K562 (cell line): ENCODE measurements at regions not wholly inside any gene's neighbourhood (a gene's known extent, or its start where the extent isn't known, plus 50 kb on each side); places are given as distances from the start of the nearest gene placed in this dataset.

ENCODE experiments used
- ATAC-seq: fragments of 200-7000 bp; cut with Tn5 transposase; 3 replicates; pipeline ENCODE4 v1.9.1; 2020; ENCODE audit warnings: moderate library complexity
- BruUV-seq: library from RNA; stranded (reverse); fragments of 400-500 nt; replicated peaks from 2 replicates; lab custom pipeline; 2021; lab: Mats Ljungman, UMichigan
- CTCF ChIA-PET: fragments of 300-600 bp; formaldehyde crosslinking; extraction: SDS; loops from one replicate; lab custom pipeline; 2021; ENCODE audit warnings: low intra/inter-chr PET ratio; lab: Yijun Ruan, JAX
- POLR2A ChIA-PET: fragments of 300-600, 350-650 bp; sonication (Branson Sonifier 250); formaldehyde crosslinking; extraction: SDS; loops from one replicate; lab custom pipeline; 2021; ENCODE audit warnings: antibody characterized with exemption, inconsistent platforms; lab: Yijun Ruan, JAX
- DNase-seq, 4 experiments: peaks; one replicate each; pipeline versions ENCODE4 v3.0.0 to v3.0.0-alpha.2; 2011 to 2018; ENCODE audit warnings: low spot score in 3 of 4, mixed read lengths in 3 of 4; ENCODE audit errors: extremely low read depth in 1 of 4
- FAIRE-seq: peaks from 2 replicates; lab custom pipeline; 2011; peaks lifted over from hg19 to GRCh38; lab: Jason Lieb, UNC
- H2AFZ ChIP-seq: 2 replicates; pipeline ENCODE4 v1.6.0; 2011; ENCODE audit warnings: low read depth, low read length, control low read depth, inconsistent platforms
- H3K27ac ChIP-seq: fragments of 200-600 bp; 3 replicates; pipeline ENCODE4 v1.8.0; 2011; ENCODE audit warnings: low read depth, mild to moderate bottlenecking, control low read depth, inconsistent platforms, low read length, moderate library complexity, mixed read lengths; ENCODE audit errors: extremely low read depth
- H3K27me3 ChIP-seq, 2 experiments: fragments of 300-600 bp in 1 of 2; 2 replicates in 1 of 2; 3 replicates in 1 of 2; pipeline versions ENCODE4 v1.6.0 to v1.8.0; 2011; ENCODE audit warnings: inconsistent platforms in 2 of 2, low read length in 2 of 2, mild to moderate bottlenecking in 1 of 2, mixed read lengths in 1 of 2, moderate library complexity in 1 of 2; ENCODE audit not compliant: control insufficient read depth in 2 of 2, insufficient read depth in 2 of 2
- H3K36me3 ChIP-seq: fragments of 300-600 bp; 3 replicates; pipeline ENCODE4 v1.8.0; 2011; ENCODE audit warnings: mild to moderate bottlenecking, low read length, inconsistent platforms; ENCODE audit not compliant: control insufficient read depth, insufficient read depth
- H3K4me1 ChIP-seq, 2 experiments: fragments of 200-600 bp in 1 of 2; replicated peaks in 1 of 2; 2 replicates in 1 of 2; 3 replicates in 1 of 2; pipeline versions ENCODE4 v1.5.1 to v1.8.0; 2011; ENCODE audit warnings: inconsistent platforms in 2 of 2, low read length in 2 of 2, mild to moderate bottlenecking in 1 of 2, mixed read lengths in 1 of 2, moderate library complexity in 1 of 2; ENCODE audit not compliant: control insufficient read depth in 2 of 2, insufficient read depth in 2 of 2
- H3K4me2 ChIP-seq: 2 replicates; pipeline ENCODE4 v1.6.1; 2011; ENCODE audit warnings: low read length, control low read depth, inconsistent platforms, mixed read lengths; ENCODE audit not compliant: insufficient read depth
- H3K4me3 ChIP-seq: fragments of 200-600 bp; sonication (generic), shearing (Covaris generic); 2 replicates; pipeline ENCODE4 v1.5.1; 2016; ENCODE audit warnings: control low read depth, inconsistent platforms
- H3K79me2 ChIP-seq: fragments of 200-600 bp; 3 replicates; pipeline ENCODE4 v1.8.0; 2011; ENCODE audit warnings: low read length, inconsistent platforms; ENCODE audit not compliant: control insufficient read depth, insufficient read depth
- H3K9ac ChIP-seq, 2 experiments: 2 replicates each; pipeline versions ENCODE4 v1.6.0 to v1.6.1; 2011; ENCODE audit warnings: low read depth in 2 of 2, low read length in 2 of 2, control low read depth in 1 of 2, inconsistent platforms in 1 of 2, mild to moderate bottlenecking in 1 of 2, mixed read lengths in 1 of 2; ENCODE audit not compliant: insufficient read depth in 1 of 2
- H3K9me1 ChIP-seq: one replicate; pipeline ENCODE4 v1.6.0; 2011; ENCODE audit warnings: inconsistent platforms, mild to moderate bottlenecking, low read length, moderate library complexity; ENCODE audit not compliant: control insufficient read depth, insufficient read depth
- H3K9me3 ChIP-seq: replicated peaks from 2 replicates; pipeline ENCODE4 v1.5.1; 2011; ENCODE audit warnings: low read depth, low read length, inconsistent platforms; ENCODE audit not compliant: control insufficient read depth, insufficient read depth
- H4K20me1 ChIP-seq: replicated peaks from 2 replicates; pipeline ENCODE4 v1.6.1; 2011; ENCODE audit warnings: low read length, inconsistent platforms, mixed read lengths; ENCODE audit not compliant: control insufficient read depth, insufficient read depth
- ATF6 ChIP-seq: sonication (generic); formaldehyde crosslinking; IDR thresholded peaks from 2 replicates; pipeline ENCODE4 v1.4.0; 2020; ENCODE audit warnings: mild to moderate bottlenecking, missing genetic modification reagents
- DACH1 ChIP-seq: fragments of 450-650 bp; IDR thresholded peaks from 2 replicates; pipeline ENCODE4 v1.6.1; 2018; ENCODE audit not compliant: partially characterized antibody
- DEAF1 ChIP-seq: fragments of 450-650 bp; formaldehyde crosslinking; IDR thresholded peaks from 2 replicates; pipeline ENCODE4 v1.4.0; 2020; ENCODE audit warnings: mild to moderate bottlenecking, moderate library complexity
- HCFC1 ChIP-seq: IDR thresholded peaks from 2 replicates; pipeline ENCODE4 v1.6.1; 2012; ENCODE audit warnings: low read depth, low read length, improper control_type of control experiment
- IRF9 ChIP-seq: fragments of 450-650 bp; IDR thresholded peaks from 2 replicates; pipeline ENCODE4 v1.6.1; 2016; ENCODE audit warnings: missing biosample characterization, missing genetic modification characterization
- JUND ChIP-seq, 2 experiments: IDR thresholded peaks; 2 replicates in 1 of 2; 3 replicates in 1 of 2; pipeline ENCODE4 v1.6.1; 2011; ENCODE audit warnings: borderline replicate concordance in 2 of 2, low read depth in 2 of 2, low read length in 2 of 2, improper control_type of control experiment in 1 of 2, missing biosample characterization in 1 of 2, missing genetic modification characterization in 1 of 2, missing genetic modification reagents in 1 of 2
- MBD2 ChIP-seq: sonication (generic); IDR thresholded peaks from 2 replicates; pipeline ENCODE4 v1.6.1; 2016; ENCODE audit warnings: low read depth, borderline replicate concordance
- MED1 ChIP-seq: sonication (generic); formaldehyde crosslinking; IDR thresholded peaks from 2 replicates; pipeline ENCODE4 v1.8.1; 2023; ENCODE audit warnings: missing genetic modification reagents, borderline replicate concordance
- MIER1 ChIP-seq: fragments of 450-650 bp; IDR thresholded peaks from 2 replicates; pipeline ENCODE4 v1.6.1; 2016; ENCODE audit warnings: antibody characterized with exemption, mild to moderate bottlenecking, low read depth
- POU5F1 ChIP-seq: fragments of 150-350 bp; IDR thresholded peaks from 2 replicates; pipeline ENCODE4 v1.6.1; 2014; ENCODE audit warnings: borderline replicate concordance, low read length, low read depth, mild to moderate bottlenecking; ENCODE audit not compliant: partially characterized antibody
- TBP ChIP-seq: optimal IDR thresholded peaks from 2 replicates; pipeline ENCODE3; 2011; ENCODE audit warnings: low read depth, low read length, improper control_type of control experiment
- YY1 ChIP-seq, 3 experiments: IDR thresholded peaks; 2 replicates each; pipeline ENCODE4 v1.6.1; 2011; ENCODE audit warnings: low read length in 2 of 3, mild to moderate bottlenecking in 2 of 3, moderate library complexity in 2 of 3, borderline replicate concordance in 1 of 3, control low read depth in 1 of 3, low read depth in 1 of 3; ENCODE audit not compliant: insufficient read depth in 3 of 3, insufficient replicate concordance in 2 of 3, control insufficient read depth in 1 of 3, insufficient read length in 1 of 3; ENCODE audit errors: extremely low read depth in 1 of 3
- ZNF584 ChIP-seq: fragments of 200-800 bp; sonication (Bioruptor generic); IDR thresholded peaks from 2 replicates; pipeline ENCODE4 v1.6.1; 2016; ENCODE audit warnings: low read depth, mild to moderate bottlenecking, missing genetic modification characterization, missing compliant biosample characterization
- ZNF696 ChIP-seq: fragments of 250-450 bp; sonication (Bioruptor Pico); conservative IDR thresholded peaks from 2 replicates; pipeline ENCODE4 v1.4.0; 2020; ENCODE audit warnings: mild to moderate bottlenecking, moderate library complexity
- WGBS: fragments of 100-300 bp; shearing (Covaris generic); methylation state at CpG from one replicate; pipeline ENCODE4 v1.1.6; 2016; ENCODE audit warnings: low coverage, mixed read lengths; ENCODE audit not compliant: insufficient coverage; ENCODE audit errors: missing lambda C conversion rate; 5-methylcytosine and 5-hydroxymethylcytosine counted together
- in situ Hi-C: fragments of 300-500 bp; cut with MboI; formaldehyde crosslinking; loops from 4 replicates; pipeline ENCODE4 v1.15.0; 2018; ENCODE audit warnings: inconsistent platforms, mixed read lengths
- intact Hi-C: fragments of 100-400 bp; cut with micrococcal nuclease; formaldehyde crosslinking; loops from 2 replicates; pipeline ENCODE4 v1.14.2; 2022

GRCh38 chr9:118721276-118721675 lies 648.0 kb downstream of the BRINP1 start:
- Histone ChIP-seq H3K4me1 (no peaks in the 10 kb centered on the region), H3K4me3 (no peak overlapping the region), H3K9me1 (no peaks in the 10 kb centered on the region), H3K9ac (no peak overlapping the region), H3K36me3 (no peaks in the 10 kb centered on the region), H3K9me3 (no peaks in the 10 kb centered on the region), H3K79me2 (no peaks in the 10 kb centered on the region), H3K4me2 (no peak overlapping the region), H4K20me1 (no peaks in the 10 kb centered on the region), H3K27me3 (no peaks in the 10 kb centered on the region), H2AFZ (no peak overlapping the region), H3K27ac (no peak overlapping the region)
- BruUV-seq, result no TSS peak
- in situ Hi-C loops (no loop called here), intact Hi-C loops (no loop called here)
- ChIA-PET CTCF (no interaction called here), POLR2A (no interaction called here)
- TF ChIP-seq MED1 (CRISPR knock-in tag) (no peak), MBD2 (no peak), ATF6 (CRISPR knock-in tag) (no peak), ZNF696 (CRISPR knock-in tag) (no peak), HCFC1 (no peak), TBP (no peak), POU5F1 (no peak), DEAF1 (CRISPR knock-in tag) (no peak), IRF9 (tag) (no peak), YY1 (IDR thresholded peaks at IDR 0.05; ENCODE audit: borderline replicate concordance in 1 of 3, control insufficient read depth in 1 of 3, extremely low read depth in 1 of 3, insufficient read depth in 3 of 3, insufficient read length in 1 of 3, insufficient replicate concordance in 2 of 3, low read depth in 1 of 3, low read length in 2 of 3) (no peak), DACH1 (no peak), JUND (IDR thresholded peaks at IDR 0.05; ENCODE audit: borderline replicate concordance, low read depth, low read length) (no peak), JUND (tag; IDR thresholded peaks at IDR 0.05; ENCODE audit: borderline replicate concordance, low read depth, low read length) (no peak), ZNF584 (CRISPR knock-in tag) (no peak), MIER1 (no peak)
- 0% methylated on average over 3 of the region's 3 CpGs for WGBS
- FAIRE-seq (no peak), DNase-seq (no peak), ATAC-seq (no peak)
